ENCODE measurements at regions not wholly inside any gene's neighbourhood (a gene's known extent, or its start where the extent isn't known, plus 50 kb on each side); places are given as distances from the start of the nearest gene placed in this dataset.

DNA sequence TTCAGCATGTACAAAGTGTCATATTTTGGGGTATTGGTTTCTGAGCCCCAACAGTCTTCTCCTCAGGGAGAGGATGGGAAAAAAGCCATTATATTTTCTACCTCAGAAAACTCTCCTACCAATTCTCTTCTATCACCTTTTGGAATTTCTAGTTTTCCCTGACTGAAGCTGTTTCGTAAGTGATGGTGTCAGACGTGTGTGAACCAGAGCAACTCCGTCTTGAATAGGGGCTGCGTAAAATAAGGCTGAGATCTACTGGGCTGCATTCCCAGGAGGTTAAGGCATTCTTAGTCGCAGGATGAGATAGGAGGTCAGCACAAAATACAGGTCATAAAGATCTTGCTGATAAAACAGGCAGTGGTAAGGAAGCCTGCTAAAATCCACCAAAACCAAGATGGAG, 197.3 kb upstream of the C9orf72 start:
- TF ChIP-seq CTCF (IDR thresholded peaks at IDR 0.05) (no peak), EZH2 (IDR thresholded peaks at IDR 0.05) (no peak), EZH2phosphoT487 (IDR thresholded peaks at IDR 0.05) (no peak)

Measured in neural progenitor cell (in vitro differentiated cells).